GM18951 (cell line): ENCODE measurements at regions not wholly inside any gene's neighbourhood (a gene's known extent, or its start where the extent isn't known, plus 50 kb on each side); places are given as distances from the start of the nearest gene placed in this dataset.

Experiments
- POLR2A ChIP-seq: IDR thresholded peaks from 4 replicates; pipeline ENCODE4 v1.6.1; 2011; ENCODE audit warnings: mild to moderate bottlenecking; ENCODE audit not compliant: insufficient read length, insufficient read depth; ENCODE audit errors: extremely low read depth
- in situ Hi-C: fragments of 300-500 bp; cut with MboI; formaldehyde crosslinking; loops from one replicate; pipeline ENCODE4 v1.12.0; 2022; ENCODE audit warnings: low sequenced_read_pairs, mixed read lengths, inconsistent platforms; ENCODE audit not compliant: unreplicated experiment

DNA sequence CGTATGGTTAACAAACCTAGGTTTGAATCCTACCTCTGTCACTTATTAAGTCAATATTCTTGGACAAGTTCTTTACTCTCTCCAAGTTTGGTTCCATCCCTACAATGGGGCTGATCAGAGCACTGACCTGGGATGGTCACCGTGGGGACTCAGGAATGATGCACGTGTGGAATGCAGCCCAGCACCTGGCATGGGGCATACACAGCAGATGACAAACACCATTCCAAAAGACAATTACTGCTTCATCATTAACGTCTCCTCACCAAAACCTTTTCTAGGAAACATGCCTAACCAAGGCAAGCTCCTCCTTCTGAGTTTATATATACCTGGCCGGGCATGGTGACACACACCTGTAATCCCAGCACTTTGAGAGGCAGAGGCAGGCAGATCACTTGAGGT is 532.9 kb upstream of the ID2 start:
- no peak for TF ChIP-seq POLR2A
- in situ Hi-C loops, result no loop called here

DNA sequence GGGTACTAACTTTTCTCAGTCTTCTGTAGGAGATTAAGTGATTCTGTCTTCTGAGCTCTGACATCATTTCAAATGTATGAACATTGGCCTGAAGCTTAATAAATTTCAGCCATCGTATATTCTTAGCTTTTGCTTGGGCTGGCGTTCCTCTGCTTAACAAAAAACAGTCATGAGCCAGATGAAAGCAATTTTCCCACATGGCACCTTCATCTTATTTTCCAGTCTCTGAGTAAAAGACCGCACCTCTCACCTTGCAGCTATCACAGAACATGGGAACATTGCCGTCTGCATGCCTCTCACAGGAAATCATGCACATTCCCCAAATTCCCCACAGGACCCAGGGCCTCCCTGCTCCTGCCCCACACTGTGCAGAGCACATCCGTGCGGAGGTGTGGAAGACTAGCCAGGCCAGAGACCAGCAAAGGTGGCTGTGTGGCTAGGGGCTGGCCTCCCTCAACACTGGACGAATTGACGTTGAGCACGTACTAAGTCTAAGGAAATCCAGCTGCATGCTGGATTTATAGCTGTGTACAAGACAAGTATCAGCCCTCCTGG is 531.8 kb upstream of the ID2 start:
- in situ Hi-C loops, result no loop called here
- TF ChIP-seq POLR2A, result no peak

DNA sequence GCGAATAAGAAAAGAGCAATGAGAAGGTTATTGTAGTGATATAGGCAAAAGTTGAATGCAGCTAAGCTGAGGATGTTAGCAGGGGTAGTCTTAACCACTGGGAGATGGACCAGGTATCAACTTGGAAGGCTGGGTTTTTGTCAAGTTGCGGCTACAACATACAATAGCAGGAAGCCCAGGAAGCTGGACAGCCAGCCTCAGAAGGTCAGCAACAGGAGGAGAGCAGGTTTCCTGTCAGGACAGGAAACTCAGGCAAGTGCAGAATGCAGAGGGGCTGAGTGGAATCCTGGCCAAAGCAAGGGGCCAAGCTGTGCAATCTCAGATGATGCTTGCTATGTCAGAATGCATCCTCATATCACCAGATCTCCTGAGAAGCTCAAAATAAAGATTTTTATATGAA is 530.0 kb upstream of the ID2 start:
- TF ChIP-seq POLR2A, result no peak
- in situ Hi-C loops, result no loop called here

DNA sequence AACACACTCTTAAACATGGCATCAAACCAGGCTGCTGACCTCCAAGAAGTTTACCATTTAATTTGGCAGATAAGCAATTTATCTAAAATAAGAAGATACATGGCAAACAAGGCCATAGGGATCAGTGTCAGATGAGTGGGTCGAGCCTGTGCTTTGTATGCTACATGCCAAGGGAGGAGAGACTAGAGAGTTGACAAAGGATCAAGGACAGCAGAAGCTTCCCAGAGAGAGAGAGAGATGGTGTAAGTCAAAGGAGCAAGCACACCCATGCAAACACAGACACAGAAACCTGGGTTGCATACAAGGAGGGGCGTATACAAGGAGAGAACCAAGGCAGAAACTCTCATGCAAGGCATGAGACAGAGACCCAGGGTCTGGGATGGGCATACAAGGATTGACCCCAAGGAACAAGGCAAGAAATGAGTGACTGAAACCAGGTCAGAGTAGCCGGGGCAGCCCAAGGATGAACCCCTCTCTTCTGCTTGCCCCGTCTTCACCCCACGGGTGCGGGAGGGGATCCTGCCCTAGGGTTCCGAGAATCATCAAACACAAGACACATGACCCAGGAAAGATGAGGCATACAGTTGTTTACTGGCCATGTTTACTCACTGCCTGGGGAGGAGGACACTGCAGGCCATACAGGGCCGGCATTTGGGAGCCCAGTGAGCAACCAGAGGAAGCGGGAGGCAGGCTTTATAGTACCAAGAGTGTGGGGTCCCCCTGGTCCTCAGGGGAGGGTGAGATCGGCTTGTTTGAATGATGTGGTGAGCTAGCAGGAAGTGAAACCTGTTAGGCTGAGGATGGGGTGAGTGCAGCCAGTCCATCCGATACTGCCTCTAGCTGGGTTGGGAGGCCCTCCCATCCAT is 529.2 kb upstream of the ID2 start:
- no peak for TF ChIP-seq POLR2A
- in situ Hi-C loops, result no loop called here

DNA sequence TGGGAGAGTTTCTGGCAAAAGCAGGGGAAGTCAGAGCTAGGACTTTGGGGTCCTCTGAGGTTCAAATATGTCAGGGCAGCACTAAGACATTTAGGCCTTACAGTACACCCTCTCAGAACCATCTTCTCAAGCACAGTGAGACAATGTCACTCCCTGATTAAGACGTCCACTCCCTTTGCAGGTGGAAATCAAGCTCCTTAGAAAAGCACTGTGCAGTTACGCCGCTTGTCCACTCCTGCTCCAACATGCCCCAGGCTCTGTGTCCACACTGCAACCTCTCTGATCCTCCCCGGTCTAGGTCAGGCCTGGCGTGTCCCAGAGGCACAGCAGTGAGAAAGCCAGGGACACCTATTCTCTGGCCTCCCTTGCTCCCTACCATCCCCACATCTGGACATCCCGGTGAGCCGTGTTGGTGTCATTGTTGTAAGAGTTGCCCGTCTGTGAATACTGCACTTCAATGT is 528.6 kb upstream of the ID2 start:
- in situ Hi-C loops, result no loop called here
- TF ChIP-seq POLR2A, result no peak

DNA sequence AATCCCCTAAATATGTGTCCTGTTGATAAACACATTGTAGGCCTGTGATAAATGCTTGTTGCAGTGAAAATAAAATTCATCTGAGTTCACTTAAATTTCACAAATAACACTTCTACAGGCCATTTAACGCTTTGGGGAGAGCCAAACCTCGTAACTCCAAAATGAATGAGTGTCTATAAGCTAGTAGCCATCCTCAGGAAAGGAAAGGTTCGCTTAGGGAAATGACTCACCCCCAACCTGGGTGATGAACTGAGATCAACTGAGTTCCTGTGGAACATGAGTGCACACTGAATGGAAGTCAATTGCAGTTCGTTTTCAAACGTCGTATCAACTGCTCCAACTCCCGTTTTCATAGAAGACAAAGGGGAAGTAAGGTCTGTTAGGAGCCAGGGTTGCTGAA is 527.6 kb upstream of the ID2 start:
- TF ChIP-seq POLR2A, result no peak
- in situ Hi-C loops, result no loop called here

DNA sequence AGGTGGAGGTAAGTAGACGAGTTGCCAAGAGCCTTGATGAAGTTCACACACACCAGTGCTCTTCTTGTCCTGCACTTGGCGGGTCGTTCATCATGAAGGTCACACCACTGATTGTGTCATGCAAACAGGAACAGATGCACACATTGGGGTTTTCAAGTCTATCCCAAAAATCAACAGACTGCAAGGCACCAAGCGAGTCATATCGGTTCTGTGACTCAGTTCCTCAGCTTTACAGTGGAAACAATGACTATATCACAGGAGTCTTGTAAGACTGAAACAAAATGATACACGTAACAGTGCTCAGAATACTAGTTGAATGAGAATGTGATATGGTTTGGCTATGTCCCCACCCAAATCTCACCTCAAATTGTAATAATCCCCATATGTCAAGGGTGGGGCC is 526.9 kb upstream of the ID2 start:
- in situ Hi-C loops, result no loop called here
- TF ChIP-seq POLR2A, result no peak

DNA sequence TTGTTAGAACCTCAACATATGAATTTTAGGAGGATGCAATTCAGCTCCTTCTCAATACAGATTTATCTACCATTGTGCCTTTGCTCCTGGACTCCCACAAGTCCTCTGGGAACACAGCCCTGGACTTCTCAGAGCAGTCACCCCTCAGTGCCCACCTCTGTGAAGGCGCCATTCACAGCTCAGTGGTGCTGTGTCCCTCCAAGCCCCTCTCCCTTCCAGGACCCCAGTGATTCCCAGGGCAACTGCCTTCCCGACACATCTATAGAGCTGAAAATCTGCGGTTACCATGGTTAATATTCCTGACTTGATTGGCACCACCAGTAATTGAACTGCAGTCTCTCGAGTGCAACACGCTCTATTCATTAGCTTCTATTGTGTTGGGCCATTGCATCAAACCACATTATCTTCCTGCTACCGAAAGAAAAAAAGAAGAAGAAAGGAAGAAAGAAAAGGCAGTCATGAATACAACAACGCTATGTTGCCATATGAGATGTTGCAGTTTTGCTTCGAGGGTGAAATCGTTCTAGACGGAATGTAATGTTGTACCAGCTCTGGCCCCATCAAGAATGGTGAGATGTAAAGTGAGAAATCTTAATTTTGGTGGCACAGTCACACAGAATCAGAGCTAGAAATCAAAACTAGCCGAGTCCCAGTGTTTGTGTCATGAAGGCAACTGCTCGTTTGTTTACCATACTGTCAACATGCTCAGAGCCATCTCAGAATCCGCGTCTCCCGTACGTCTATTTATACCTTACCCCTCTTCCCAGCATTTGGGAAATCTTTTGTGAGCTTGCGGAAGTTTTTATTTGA is 524.0 kb upstream of the ID2 start:
- TF ChIP-seq POLR2A, result no peak
- in situ Hi-C loops, result no loop called here

DNA sequence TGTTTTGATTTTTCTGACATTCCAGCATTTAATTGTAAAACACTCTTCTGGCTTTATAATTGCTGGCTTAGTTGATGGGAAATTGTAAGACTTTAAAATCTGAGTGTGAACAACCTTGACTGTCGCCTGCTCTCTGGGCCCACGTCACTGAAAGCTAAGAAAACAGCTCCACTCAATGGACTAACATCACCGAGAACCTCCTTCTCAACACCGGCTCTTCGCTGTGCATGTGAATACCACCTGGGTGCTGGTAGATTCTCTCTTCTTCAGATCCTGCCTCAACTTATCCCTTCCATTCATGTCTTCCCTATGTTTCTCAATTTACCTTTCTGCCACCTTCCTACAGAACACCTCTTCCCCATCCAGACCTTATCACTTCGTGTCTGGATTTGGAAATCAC is 523.1 kb upstream of the ID2 start:
- no peak for TF ChIP-seq POLR2A

DNA sequence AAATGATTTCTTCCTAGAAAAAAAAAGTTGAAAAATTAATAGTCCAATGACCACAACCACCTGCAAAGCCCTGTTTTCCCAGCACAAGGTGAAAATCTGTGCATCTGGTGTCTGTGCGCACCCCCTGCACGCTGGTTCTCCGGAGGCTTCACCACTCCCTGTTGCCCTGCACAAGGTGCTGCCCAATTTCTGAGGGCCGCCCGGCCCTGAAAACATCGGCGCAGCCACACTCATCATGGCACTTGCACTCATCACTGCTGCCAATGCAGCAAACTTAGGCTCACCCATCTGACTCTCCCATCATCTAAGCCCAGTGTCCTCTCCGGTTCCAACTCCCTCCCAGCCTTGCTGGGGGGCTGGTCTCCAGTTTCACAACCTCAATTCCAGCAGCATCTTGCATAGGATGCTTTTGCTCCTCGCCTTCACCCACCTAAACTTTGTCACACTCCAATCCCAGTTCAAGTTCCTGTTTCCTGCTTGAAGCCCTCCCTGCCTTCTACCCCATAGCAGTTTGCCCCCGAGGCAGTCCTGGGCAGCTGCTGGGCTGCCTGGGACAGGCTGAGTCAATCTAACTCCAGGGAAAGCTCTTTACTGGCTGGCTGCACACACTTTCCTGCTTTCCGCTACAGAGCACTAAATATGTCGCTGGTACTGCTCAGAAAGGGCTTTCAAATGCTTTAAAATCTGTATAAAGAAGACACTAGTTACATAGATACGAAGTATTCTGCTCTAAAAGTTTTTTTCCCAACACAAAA is 522.5 kb upstream of the ID2 start:
- no peak for TF ChIP-seq POLR2A
- in situ Hi-C loops, result no loop called here

More for the DNA sequence above, 523.1 kb upstream of the ID2 start:
- in situ Hi-C loops, result no loop called here

DNA sequence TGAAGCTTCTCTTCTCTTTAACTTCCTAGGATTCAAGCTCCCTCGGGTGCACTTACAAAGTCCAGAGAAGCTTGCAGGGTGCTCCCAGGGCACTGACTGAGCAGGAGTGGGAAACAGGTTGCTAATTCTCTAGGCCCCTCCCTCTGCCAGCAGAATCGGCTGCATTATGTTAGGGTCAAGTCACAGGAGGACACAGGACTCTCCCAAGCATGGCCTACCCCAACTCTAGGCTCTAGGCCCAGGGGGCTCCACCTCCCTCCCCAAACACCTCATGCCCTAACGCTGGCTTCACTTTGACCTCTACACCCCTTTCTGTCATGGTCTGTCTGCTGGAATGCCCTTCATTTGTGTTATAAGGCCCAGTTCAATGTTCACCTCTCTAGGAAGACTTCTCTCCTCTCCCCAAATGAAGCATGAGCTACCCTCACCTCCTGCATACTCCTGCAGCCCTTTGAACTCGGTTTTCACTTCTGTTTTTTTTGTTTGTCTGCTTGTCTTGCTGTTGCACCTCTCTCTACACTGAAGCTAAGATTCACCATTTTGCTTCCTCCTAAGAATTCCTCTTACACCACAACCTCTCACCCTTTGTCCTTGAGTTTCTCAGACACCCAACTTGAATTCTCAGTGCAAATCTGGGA is 521.8 kb upstream of the ID2 start:
- TF ChIP-seq POLR2A, result no peak
- in situ Hi-C loops, result no loop called here

DNA sequence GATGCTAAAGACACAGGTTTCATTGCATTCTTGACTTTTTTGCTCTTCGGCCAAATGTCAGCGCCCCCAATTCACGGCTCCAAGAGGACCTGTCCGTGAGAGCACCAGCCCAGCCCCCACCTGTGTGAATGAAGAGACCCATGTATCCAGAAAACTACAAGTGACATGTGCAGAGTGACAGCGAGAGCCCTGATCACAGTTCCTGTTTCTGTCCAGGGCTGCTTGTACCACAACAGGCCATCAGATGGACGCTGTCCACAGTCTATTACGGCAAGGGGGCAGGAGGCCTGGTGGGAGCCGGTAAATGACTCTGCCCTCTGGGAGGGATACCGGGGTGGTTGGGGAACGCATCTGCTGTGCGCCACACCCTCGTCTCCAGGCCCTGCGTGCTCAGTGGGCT is 520.9 kb upstream of the ID2 start:
- TF ChIP-seq POLR2A, result no peak
- in situ Hi-C loops, result no loop called here

DNA sequence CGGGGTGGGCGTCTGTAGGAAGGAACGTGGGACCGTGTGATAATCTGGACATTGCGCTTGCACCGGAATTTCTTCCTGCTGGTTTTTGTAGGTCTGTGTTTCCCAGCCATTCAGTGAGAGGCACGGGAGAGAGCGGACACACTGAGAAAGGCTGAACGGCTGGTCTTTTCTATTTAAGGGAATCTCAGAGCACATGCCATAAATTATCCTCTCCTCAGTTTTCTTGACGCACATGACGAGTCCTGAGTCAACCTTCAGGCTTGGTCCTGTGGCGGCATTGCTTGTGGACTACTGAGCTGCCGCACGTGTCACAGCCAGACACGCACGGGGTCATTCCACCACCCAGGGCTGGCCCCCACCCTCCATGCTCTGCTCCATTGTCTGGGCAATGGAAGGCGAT is 519.3 kb upstream of the ID2 start:
- in situ Hi-C loops, result no loop called here
- no peak for TF ChIP-seq POLR2A

DNA sequence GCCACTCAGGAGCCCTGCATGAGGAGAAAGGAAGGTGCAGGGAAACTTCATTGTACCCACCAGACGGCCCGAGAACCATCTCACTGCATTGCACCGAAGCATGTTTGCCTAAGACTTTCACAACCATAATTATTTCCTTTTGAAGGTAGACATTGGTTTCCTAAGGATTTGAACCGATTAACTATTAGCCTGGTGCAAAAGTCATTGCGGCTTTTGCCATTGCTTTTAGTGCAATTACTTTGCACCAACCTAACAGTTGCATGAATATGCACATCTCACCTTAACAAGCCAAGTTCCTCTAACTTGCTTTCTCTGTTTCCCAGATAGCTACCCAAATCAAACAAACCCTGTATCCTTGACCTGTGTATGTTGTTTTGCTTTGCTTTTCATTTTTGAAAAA is 516.3 kb upstream of the ID2 start:
- in situ Hi-C loops, result no loop called here
- TF ChIP-seq POLR2A, result no peak
